Posterior cingulate gyrus (tissue), 11 donors: ENCODE measurements at regions not wholly inside any gene's neighbourhood (a gene's known extent, or its start where the extent isn't known, plus 50 kb on each side); places are given as distances from the start of the nearest gene placed in this dataset.

Source experiments
- DNase-seq, 10 donors: peaks; one replicate each; pipeline versions ENCODE4 v3.0.0 to v3.0.0-alpha.2; 2020 to 2021; ENCODE audit warnings: mixed read lengths in 3 of 10
- intact Hi-C: fragments of 100-400 bp; cut with DNase I; formaldehyde crosslinking; loops from one replicate; pipeline ENCODE4 v1.15.1; 2023

DNA sequence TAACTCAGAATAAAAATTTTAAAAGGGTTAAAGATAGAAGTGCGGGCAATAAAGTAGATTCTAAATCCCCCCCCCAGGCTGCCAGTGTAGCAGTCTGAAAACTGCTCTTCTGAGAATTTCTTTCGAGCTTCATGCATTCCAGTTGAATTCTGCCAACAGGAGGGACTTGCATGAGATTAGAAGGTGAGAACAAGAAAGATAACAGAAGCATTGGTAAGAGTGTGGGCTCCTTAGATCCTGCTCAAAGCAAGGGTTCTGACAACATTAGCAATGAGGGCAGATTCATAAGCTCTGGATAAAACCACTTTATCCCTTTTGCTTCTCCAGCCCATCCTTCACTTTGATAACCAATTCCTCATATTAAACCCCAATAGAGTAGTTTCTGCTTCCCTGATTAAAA is 235.9 kb upstream of the CDH6 start:
- no peak for DNase-seq
- intact Hi-C loops = no loop called here

GRCh38 chr5:30956251-30956650 is 237.2 kb upstream of the CDH6 start:
- no peak for DNase-seq
- intact Hi-C loops = no loop called here

GRCh38 chr5:30937070-30937469 is 256.4 kb upstream of the CDH6 start:
- no peak for DNase-seq
- intact Hi-C loops = no loop called here

- intact Hi-C loops = no loop called here
- no peak for DNase-seq
Observed at GRCh38 chr5:30933599-30933998, 259.9 kb upstream of the CDH6 start.

DNA sequence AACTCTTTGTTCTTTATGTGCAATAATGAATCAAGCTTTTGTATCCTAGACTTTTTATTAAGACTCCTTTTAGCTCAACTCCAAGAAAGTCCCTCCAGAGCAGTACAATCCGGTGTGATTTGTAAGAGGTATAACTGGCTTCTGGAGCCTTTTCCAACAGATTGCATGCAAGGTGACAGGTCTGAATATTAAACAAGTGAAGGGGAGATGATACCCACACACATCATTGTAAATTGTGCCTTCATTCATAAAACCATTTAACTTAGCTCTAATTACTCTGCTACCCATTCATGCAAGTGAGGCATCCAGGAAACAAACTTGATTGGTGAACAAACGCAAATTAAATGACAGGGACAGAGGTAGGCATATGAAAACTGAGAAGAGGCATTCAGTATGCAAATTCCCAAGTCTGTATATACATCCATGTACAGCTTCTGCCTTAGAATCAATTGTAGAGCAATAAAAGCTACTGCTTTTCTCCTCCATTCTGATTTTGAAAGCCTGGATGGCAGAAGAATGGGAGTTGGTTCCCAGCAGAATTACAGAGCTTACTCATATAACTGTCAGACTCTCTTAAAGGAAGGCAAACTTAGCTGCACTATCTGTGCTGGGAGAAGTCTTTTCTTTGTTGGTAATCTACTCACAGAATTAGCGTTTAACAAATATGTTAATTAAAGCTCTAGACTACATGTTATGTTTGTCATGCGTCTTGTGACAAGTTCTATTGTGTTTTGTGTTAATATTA is 261.0 kb upstream of the CDH6 start:
- intact Hi-C loops = no loop called here
- DNase-seq = no peak

- no peak for DNase-seq
- intact Hi-C loops = no loop called here
Observed at GRCh38 chr5:30930736-30931135, 262.8 kb upstream of the CDH6 start.

- intact Hi-C loops = no loop called here
- DNase-seq = no peak
Observed at GRCh38 chr5:30928956-30929355, 264.5 kb upstream of the CDH6 start.

- DNase-seq = no peak
- intact Hi-C loops = no loop called here
Observed at GRCh38 chr5:30926218-30926617, 267.3 kb upstream of the CDH6 start.

- DNase-seq = no peak
- intact Hi-C loops = no loop called here
Observed at GRCh38 chr5:30921388-30921787, 272.1 kb upstream of the CDH6 start.

DNA sequence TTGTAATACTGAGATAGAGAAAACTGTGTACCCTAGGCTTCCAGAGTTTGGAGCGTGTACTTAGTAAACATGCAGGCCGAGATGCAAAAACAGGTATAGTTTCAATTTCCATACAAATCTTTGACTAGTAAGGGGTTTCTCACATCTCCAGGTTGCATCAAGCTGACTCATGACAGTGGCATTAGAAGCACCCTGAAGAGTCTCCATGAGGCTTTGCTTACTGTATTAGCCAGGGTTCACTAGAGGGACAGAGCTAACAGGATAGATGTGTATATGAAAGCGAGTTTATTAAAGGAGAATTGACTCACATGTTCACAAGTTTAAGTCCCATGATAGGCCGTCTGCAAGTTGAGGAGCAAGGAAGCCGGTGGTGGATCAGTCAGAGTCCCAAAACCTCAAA is 275.3 kb upstream of the CDH6 start:
- intact Hi-C loops = no loop called here
- no peak for DNase-seq

DNA sequence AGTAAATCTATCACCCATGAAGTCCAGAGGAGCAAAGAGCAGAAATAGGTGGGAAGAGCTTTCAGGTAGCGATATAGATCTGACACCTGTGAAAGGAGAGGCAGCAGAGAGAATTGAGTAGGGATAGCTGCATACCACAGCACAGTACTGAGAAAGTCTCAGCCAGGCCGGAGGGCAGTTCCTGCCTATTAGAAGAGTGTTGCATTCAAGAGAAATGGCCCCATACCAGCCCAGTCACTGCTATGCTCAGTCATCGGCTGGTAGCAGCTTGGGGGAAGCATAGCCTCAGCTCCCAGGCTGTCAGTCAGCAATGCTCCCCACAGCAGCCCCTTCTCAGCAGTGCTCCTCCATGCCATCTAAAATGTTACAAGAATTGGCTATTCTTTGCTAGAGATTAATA is 285.1 kb upstream of the CDH6 start:
- DNase-seq = peak in 3 of 10 donors; percentile 2 to 43 (median 34)
- intact Hi-C loops = no loop called here

DNA sequence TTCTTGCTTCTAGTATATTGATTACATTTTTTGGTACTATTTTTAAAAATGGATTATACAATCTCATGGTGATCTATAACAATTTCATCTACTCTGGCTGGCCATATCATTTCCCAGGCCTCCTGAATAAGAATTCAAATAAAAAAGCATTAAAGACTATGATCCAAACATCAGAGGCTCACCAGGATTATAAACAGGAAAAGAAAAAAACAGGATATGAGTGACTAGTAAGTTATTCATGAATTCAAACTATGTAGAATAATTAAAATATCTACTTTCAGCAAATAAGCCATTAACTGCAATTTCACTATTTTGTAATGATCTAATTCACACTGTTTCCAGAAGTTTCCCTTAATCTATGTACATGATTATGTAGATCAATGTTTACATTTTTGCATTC is 293.1 kb upstream of the CDH6 start:
- DNase-seq = no peak

DNA sequence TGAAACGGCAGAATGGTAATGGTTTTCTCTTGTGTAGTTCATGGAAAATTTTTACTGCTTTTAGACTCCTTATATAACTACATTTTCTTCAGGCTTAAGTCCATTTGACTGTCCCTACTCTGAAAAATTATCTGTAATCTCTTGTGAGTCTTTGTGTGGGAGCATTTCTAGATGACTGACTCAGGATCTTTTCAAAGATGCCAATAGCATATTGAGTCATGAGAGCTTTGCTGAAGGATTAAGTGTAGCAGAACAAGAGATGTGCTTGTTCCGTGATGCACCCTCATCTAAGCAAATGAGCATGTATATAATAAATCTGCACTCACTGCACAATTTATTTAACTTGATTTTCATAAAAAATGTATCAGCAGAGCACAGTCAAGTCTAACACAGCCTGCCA is 298.7 kb upstream of the CDH6 start:
- DNase-seq = no peak
- intact Hi-C loops = no loop called here

More for the DNA sequence above, 293.1 kb upstream of the CDH6 start:
- intact Hi-C loops = no loop called here

DNA sequence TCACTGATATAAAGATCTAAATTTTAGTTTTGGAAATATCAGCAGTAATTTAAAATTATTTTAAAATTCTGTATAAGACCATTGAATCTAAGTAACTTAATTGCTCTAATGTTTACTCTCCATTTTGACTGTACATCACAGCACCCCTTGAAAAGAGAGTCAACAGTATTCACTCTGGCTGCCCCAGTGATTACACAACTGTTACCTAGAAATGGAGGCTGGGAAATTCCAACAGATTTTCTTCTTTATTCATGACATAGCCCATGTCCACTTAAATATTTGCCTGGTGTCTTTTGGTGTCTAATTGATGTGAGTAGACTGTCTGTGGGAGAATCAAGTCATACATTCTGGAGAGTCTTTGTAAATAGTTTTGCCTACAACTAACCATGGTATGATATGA is 301.8 kb upstream of the CDH6 start:
- intact Hi-C loops = no loop called here
- no peak for DNase-seq

DNA sequence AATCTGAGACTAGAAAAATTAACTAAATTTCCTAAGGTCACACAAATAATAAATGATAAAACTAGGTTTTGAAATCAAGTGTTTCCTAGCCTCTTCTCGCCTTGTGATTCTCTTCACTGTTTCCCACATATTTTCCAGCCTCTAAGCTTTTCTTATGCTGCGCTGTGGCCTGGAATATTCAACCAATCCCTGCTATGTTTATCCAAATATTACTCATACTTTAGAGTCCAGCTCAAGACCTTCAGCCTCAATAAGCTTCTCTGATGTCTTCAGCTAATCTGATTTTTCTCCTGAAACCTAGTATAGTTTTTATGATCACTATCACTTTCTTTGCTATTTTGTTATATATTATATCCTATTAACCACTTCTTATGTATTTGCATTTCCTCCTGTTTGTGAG is 303.1 kb upstream of the CDH6 start:
- DNase-seq = no peak
- intact Hi-C loops = no loop called here

GRCh38 chr5:30880514-30880913 is 313.0 kb upstream of the CDH6 start:
- intact Hi-C loops = no loop called here
- no peak for DNase-seq

DNA sequence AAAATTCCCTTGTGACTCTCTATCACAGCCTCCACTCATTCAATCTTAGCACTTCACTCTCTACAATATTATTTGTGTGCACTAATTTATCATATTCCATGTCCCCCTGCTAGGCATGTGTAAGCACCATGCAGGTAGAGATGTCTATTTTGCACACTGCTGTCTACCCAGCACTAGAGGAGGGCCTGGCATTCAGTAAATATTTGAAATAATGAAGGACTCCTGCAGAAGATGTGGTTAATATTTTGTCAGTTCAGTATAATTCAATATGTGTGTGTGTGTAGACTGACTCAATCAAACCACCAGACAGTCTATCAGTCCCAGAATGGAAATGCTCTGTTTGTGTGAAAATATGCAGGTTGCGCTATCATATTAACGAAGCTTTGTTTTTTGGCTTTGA is 313.6 kb upstream of the CDH6 start:
- intact Hi-C loops = no loop called here

GRCh38 chr5:30878746-30879145 is 314.7 kb upstream of the CDH6 start:
- intact Hi-C loops = no loop called here
- no peak for DNase-seq

More for the DNA sequence above, 313.6 kb upstream of the CDH6 start:
- no peak for DNase-seq

DNA sequence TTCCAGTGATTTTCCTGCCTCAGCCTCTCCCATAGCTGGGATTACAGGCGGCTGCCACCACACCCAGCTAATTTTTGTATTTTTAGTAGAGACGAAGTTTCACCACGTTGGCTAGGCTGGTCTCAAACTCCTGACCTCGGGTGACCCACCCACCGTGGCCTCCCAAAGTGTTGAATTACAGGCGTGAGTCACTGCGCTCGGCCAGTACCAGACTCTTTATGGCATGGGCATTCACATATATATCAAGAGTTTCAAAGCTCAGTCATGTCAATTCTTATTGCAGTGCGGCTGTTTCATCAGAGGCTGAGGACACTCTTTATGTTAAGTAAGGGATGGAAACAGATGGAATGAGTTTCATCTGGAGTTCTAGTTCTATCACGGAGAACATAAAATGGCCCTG is 315.2 kb upstream of the CDH6 start:
- intact Hi-C loops = no loop called here
- peak in 1 of 10 donors; percentile 38 for DNase-seq

DNA sequence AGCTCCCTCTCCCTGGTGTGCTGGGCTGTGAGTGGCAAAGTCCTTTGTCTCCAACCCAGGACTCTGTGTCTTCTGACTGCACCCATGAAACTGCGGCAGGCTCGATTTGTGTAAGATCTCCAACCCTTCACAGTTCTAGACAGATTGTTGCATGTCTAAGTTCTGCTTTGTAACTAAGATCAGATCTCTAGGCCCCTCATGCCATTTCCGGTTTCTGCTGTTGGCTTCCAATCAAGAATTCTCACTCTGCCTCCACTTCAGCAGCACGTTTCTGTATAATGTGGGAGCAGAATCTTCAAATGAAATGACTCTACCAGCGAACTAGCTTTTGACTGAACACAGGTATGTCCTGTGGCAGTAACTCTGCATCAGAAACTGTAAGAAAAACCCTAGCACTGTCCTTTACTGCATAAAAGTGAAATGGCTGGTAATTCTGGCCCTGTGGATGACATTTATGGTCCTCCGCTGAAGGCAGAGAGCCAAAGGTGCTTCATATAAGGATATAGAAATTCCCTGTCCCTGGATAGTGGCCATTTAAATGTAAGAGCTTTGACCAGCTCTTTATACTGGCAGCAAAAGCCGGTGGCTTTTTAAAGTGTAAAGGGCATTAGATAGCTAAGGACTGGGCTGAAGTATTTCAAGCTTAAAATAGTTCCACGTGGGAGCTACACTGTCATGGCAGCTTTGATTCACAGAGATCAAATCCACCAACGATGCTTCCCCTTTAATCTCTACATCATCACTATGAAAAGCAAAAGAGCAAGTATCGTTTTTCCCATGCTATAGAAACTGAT is 319.0 kb upstream of the CDH6 start:
- intact Hi-C loops = no loop called here

DNA sequence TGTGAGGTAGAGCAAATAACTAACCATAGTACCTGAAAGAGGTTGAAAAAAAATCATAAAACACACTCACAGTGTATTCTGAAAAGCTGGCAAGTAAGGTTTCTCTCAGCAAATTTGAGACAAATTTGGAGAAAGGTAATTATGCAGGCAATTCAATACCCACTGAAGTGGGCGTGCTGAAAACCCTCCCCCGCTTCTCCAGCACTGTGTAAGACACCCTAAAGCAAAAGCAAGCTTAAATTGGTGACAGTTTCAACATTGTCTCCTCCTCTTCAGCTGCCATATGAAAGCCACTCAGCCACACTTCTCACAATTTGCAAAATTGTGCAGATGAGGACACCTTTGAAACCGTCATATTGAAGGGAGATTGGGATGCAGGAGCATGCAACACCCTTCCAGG is 322.3 kb upstream of the CDH6 start:
- no peak for DNase-seq
- intact Hi-C loops = no loop called here

More for the DNA sequence above, 319.0 kb upstream of the CDH6 start:
- no peak for DNase-seq

- intact Hi-C loops = no loop called here
- no peak for DNase-seq
Observed at GRCh38 chr5:30867711-30868110, 325.8 kb upstream of the CDH6 start.
